ENCODE measurements at regions not wholly inside any gene's neighbourhood (a gene's known extent, or its start where the extent isn't known, plus 50 kb on each side); places are given as distances from the start of the nearest gene placed in this dataset.
"Not testable (repeated sequence)": the region's sequence is repeated elsewhere in the genome, so short reads cannot be mapped to it uniquely, and the experiment has no call there.

- DNase-seq = no peak
These were observed 313.2 kb downstream of the TFAP2A start for GRCh38 chr6:10101551-10102252.

GRCh38 chr6:10099529-10100140 is 315.2 kb downstream of the TFAP2A start:
- no peak for DNase-seq

- no peak for DNase-seq
These were observed 315.9 kb downstream of the TFAP2A start for GRCh38 chr6:10098756-10099528.

GRCh38 chr6:10093282-10093681 is 321.6 kb downstream of the TFAP2A start:
- no peak for DNase-seq

- DNase-seq = no peak
These were observed 330.5 kb downstream of the TFAP2A start for GRCh38 chr6:10084111-10084986.

- no peak for DNase-seq
These were observed 332.5 kb downstream of the TFAP2A start for GRCh38 chr6:10082385-10082784.

GRCh38 chr6:10081957-10082356 is 332.9 kb downstream of the TFAP2A start:
- no peak for DNase-seq

GRCh38 chr6:10081075-10081474 is 333.8 kb downstream of the TFAP2A start:
- DNase-seq = no peak

- no peak for DNase-seq
These were observed 334.3 kb downstream of the TFAP2A start for GRCh38 chr6:10080561-10080960.

- no peak for DNase-seq
These were observed 336.3 kb downstream of the TFAP2A start for GRCh38 chr6:10078581-10078980.

GRCh38 chr6:10074726-10075125 is 340.1 kb downstream of the TFAP2A start:
- DNase-seq = not testable (repeated sequence)

GRCh38 chr6:10073341-10073740 is 341.5 kb downstream of the TFAP2A start:
- DNase-seq = no peak

- no peak for DNase-seq
These were observed 343.1 kb downstream of the TFAP2A start for GRCh38 chr6:10071631-10072220.

- no peak for DNase-seq
These were observed 354.9 kb downstream of the TFAP2A start for GRCh38 chr6:10060004-10060403.

GRCh38 chr6:10054672-10055071 is 360.2 kb downstream of the TFAP2A start:
- DNase-seq = no peak

- DNase-seq = no peak
These were observed 363.6 kb downstream of the TFAP2A start for GRCh38 chr6:10051283-10051682.

- DNase-seq = no peak
These were observed 366.2 kb downstream of the TFAP2A start for GRCh38 chr6:10048370-10049297.

GRCh38 chr6:10042280-10042679 is 372.6 kb downstream of the TFAP2A start:
- DNase-seq = no peak

- no peak for DNase-seq
These were observed 381.5 kb downstream of the TFAP2A start for GRCh38 chr6:10033223-10033829.

- DNase-seq = no peak
These were observed 383.3 kb downstream of the TFAP2A start for GRCh38 chr6:10031617-10032016.

- DNase-seq = no peak
These were observed 383.8 kb downstream of the TFAP2A start for GRCh38 chr6:10030942-10031537.
